IMR-90 (cell line): ENCODE measurements at regions not wholly inside any gene's neighbourhood (a gene's known extent, or its start where the extent isn't known, plus 50 kb on each side); places are given as distances from the start of the nearest gene placed in this dataset.

Experiments
- TF ChIP-seq, protein P1 (sequence below): fragments of 150-350 bp; IDR thresholded peaks from 2 replicates; pipeline ENCODE4 v1.6.1; 2016; ENCODE audit warnings: low read depth, mild to moderate bottlenecking, low read length, moderate library complexity, borderline replicate concordance

DNA sequence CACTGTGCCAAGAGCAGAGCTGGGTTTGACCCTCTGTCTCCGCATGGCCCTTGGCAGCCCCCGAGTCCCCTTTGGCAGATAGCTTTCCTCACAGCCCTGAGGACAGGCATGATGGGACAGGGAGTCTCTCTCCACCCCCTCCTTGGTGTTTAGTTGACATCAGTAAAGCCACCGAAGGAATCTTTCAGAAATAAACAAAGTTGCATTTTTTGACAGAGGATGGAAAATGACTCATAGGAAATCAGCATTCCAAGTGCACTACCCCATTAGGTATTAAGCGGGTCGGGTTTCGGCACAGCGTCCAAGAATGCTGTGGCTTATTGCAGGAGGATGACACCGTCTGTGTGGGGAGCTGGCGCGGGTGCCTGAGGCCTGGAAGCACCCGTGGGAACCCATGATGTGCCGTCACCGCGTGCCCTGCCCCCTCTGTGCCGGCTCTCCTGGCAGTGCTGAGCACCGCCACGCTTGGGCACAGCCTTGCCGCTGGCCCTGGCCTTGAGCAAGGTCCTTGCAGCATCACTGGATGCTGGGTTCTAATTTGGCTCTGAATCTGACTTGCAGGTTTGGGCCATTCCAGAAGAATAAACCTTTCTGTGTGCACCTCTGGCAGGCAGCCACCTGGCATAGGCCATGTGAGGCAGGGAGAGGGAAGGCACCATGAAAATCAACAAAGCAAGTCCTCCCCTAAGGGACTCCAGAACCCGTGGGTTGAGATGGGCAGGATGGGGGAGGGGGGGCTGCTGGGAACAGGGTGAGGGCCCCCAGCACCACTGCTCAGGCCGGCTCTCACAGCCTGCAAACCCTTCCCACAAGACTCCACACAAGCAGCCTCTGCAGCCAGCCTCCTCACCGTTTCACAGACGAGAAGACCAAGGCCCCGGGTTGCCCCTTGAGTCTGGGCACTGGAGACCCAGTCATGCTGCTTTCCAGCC is 50.5 kb upstream of the ZNF469 start (continued):
- TF ChIP-seq, protein P1, sequence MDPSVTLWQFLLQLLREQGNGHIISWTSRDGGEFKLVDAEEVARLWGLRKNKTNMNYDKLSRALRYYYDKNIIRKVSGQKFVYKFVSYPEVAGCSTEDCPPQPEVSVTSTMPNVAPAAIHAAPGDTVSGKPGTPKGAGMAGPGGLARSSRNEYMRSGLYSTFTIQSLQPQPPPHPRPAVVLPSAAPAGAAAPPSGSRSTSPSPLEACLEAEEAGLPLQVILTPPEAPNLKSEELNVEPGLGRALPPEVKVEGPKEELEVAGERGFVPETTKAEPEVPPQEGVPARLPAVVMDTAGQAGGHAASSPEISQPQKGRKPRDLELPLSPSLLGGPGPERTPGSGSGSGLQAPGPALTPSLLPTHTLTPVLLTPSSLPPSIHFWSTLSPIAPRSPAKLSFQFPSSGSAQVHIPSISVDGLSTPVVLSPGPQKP: no peak
